GM23338 (cell line): ENCODE measurements at regions not wholly inside any gene's neighbourhood (a gene's known extent, or its start where the extent isn't known, plus 50 kb on each side); places are given as distances from the start of the nearest gene placed in this dataset.

ENCODE experiments used
- ATAC-seq: fragments of 200-7000 bp; cut with Tn5 transposase; 3 replicates; pipeline ENCODE4 v1.9.1; 2020
- DNase-seq: peaks from one replicate; pipeline ENCODE4 v3.0.0-alpha.2; 2015; ENCODE audit warnings: low spot score
- H2AFZ ChIP-seq: fragments of 200-600 bp; sonication (generic); 2 replicates; pipeline ENCODE4 v1.8.0; 2016; ENCODE audit warnings: antibody characterized with exemption, mild to moderate bottlenecking, moderate library complexity
- H3F3A ChIP-seq: fragments of 200-600 bp; sonication (generic); replicated peaks from 2 replicates; pipeline ENCODE4 v1.8.0; 2017; ENCODE audit warnings: antibody characterized with exemption, mixed run types, low read depth
- H3K27ac ChIP-seq: fragments of 200-600 bp; sonication (generic); 2 replicates; pipeline ENCODE4 v1.6.1; 2016; ENCODE audit warnings: low read depth
- H3K27me3 ChIP-seq: fragments of 200-600 bp; sonication (generic); 2 replicates; pipeline ENCODE4 v1.8.0; 2016; ENCODE audit warnings: mild to moderate bottlenecking, mixed run types, moderate library complexity; ENCODE audit not compliant: insufficient read depth
- H3K36me3 ChIP-seq: fragments of 200-600 bp; sonication (generic); 2 replicates; pipeline ENCODE4 v1.8.0; 2016; ENCODE audit warnings: mild to moderate bottlenecking; ENCODE audit not compliant: insufficient read depth
- H3K4me1 ChIP-seq: fragments of 200-600 bp; sonication (generic); 2 replicates; pipeline ENCODE4 v1.8.0; 2016; ENCODE audit warnings: mild to moderate bottlenecking, moderate library complexity; ENCODE audit not compliant: insufficient read depth
- H3K4me2 ChIP-seq: fragments of 200-600 bp; sonication (generic); 2 replicates; pipeline ENCODE4 v1.7.1; 2017; ENCODE audit warnings: mixed run types
- H3K4me3 ChIP-seq: fragments of 200-600 bp; sonication (generic); 2 replicates; pipeline ENCODE4 v1.6.1; 2016; ENCODE audit warnings: mixed run types
- H3K79me2 ChIP-seq: fragments of 200-600 bp; sonication (generic); replicated peaks from 2 replicates; pipeline ENCODE4 v1.8.0; 2017; ENCODE audit warnings: mild to moderate bottlenecking; ENCODE audit not compliant: insufficient read depth
- H3K9me2 ChIP-seq: fragments of 200-600 bp; sonication (generic); 2 replicates; pipeline ENCODE4 v1.8.0; 2017; ENCODE audit not compliant: insufficient read depth
- H4K20me1 ChIP-seq: fragments of 200-600 bp; sonication (generic); replicated peaks from 2 replicates; pipeline ENCODE4 v1.8.0; 2017; ENCODE audit warnings: mild to moderate bottlenecking; ENCODE audit not compliant: insufficient read depth
- H3K27ac Mint-ChIP-seq: 2 replicates; pipeline ENCODE4 v1.8.0; 2020; ENCODE audit warnings: inconsistent platforms, mild to moderate bottlenecking, moderate library complexity, mixed read lengths
- H3K27me3 Mint-ChIP-seq: 3 replicates; pipeline ENCODE4 v1.8.0; 2022; ENCODE audit warnings: low read depth, mild to moderate bottlenecking, moderate library complexity, mixed read lengths, inconsistent platforms; ENCODE audit not compliant: insufficient read depth, poor library complexity
- H3K36me3 Mint-ChIP-seq: 3 replicates; pipeline ENCODE4 v1.8.0; 2021; ENCODE audit warnings: low read depth, mild to moderate bottlenecking, inconsistent platforms, moderate library complexity, mixed read lengths
- H3K4me1 Mint-ChIP-seq: 3 replicates; pipeline ENCODE4 v1.8.0; 2020; ENCODE audit warnings: mild to moderate bottlenecking, inconsistent platforms, mixed read lengths
- H3K4me3 Mint-ChIP-seq: 3 replicates; pipeline ENCODE4 v1.8.0; 2021; ENCODE audit warnings: moderate library complexity, mild to moderate bottlenecking, inconsistent platforms, mixed read lengths
- H3K9me3 Mint-ChIP-seq: 3 replicates; pipeline ENCODE4 v1.8.0; 2020; ENCODE audit warnings: moderate library complexity, mild to moderate bottlenecking, inconsistent platforms, mixed read lengths
- EZH2phosphoT487 ChIP-seq: fragments of 200-600 bp; sonication (generic); IDR thresholded peaks from one replicate; pipeline ENCODE4 v1.8.1; 2018; ENCODE audit warnings: antibody characterized with exemption; ENCODE audit not compliant: unreplicated experiment
- POLR2AphosphoS5 ChIP-seq: IDR thresholded peaks from 2 replicates; pipeline ENCODE4 v1.6.1; 2016; ENCODE audit warnings: antibody characterized with exemption, low read depth
- STAT1 ChIP-seq: IDR thresholded peaks from one replicate; pipeline ENCODE4 v1.6.1; 2016; ENCODE audit warnings: antibody characterized with exemption; ENCODE audit not compliant: unreplicated experiment
- ZNF114 ChIP-seq: fragments of 250-450 bp; sonication (Bioruptor Pico); IDR thresholded peaks from 2 replicates; pipeline ENCODE4 v1.5.0; 2020; ENCODE audit warnings: mild to moderate bottlenecking, moderate library complexity
- ZNF331 ChIP-seq: fragments of 250-450 bp; sonication (Bioruptor Pico); IDR thresholded peaks from 2 replicates; pipeline ENCODE4 v1.5.0; 2020; ENCODE audit warnings: low read depth, mild to moderate bottlenecking, moderate library complexity
- ZNF462 ChIP-seq: fragments of 250-450 bp; sonication (Bioruptor Pico); IDR thresholded peaks from 2 replicates; pipeline ENCODE4 v1.5.0; 2020; ENCODE audit warnings: mild to moderate bottlenecking, moderate library complexity
- TF ChIP-seq, protein P1 (sequence below), 2 experiments: fragments of 200-600 bp in 1 of 2; sonication (generic) in 1 of 2; conservative IDR thresholded peaks; 2 replicates each; pipeline versions ENCODE4 v1.5.1 to v1.6.1; 2016 to 2017; ENCODE audit warnings: antibody characterized with exemption in 2 of 2, low read depth in 2 of 2, mild to moderate bottlenecking in 2 of 2, moderate library complexity in 1 of 2

- H4K20me1 ChIP-seq, result no peaks in the 10 kb centered on the region
- TF ChIP-seq STAT1 (no peak), EZH2phosphoT487 (no peak), ZNF462 (CRISPR knock-in tag) (no peak), ZNF114 (CRISPR knock-in tag) (no peak), POLR2AphosphoS5 (no peak), ZNF331 (CRISPR knock-in tag) (no peak)
- TF ChIP-seq, protein P1, sequence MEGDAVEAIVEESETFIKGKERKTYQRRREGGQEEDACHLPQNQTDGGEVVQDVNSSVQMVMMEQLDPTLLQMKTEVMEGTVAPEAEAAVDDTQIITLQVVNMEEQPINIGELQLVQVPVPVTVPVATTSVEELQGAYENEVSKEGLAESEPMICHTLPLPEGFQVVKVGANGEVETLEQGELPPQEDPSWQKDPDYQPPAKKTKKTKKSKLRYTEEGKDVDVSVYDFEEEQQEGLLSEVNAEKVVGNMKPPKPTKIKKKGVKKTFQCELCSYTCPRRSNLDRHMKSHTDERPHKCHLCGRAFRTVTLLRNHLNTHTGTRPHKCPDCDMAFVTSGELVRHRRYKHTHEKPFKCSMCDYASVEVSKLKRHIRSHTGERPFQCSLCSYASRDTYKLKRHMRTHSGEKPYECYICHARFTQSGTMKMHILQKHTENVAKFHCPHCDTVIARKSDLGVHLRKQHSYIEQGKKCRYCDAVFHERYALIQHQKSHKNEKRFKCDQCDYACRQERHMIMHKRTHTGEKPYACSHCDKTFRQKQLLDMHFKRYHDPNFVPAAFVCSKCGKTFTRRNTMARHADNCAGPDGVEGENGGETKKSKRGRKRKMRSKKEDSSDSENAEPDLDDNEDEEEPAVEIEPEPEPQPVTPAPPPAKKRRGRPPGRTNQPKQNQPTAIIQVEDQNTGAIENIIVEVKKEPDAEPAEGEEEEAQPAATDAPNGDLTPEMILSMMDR (conservative IDR thresholded peaks at IDR 0.05; ENCODE audit: low read depth in 2 of 2), result peak; percentile 38 to 45
- H3F3A ChIP-seq, result no peaks in the 10 kb centered on the region
- Mint-ChIP-seq H3K4me1 (no peaks in the 10 kb centered on the region), H3K4me3 (no peak overlapping the region), H3K36me3 (peaks cover 2% of the 10 kb centered on the region; the same call in 1 of the 3 replicates), H3K27ac (no peak overlapping the region), H3K9me3 (peaks cover 2% of the 10 kb centered on the region; the same call in 2 of the 3 replicates), H3K27me3 (no peaks in the 10 kb centered on the region)
- no peak for ATAC-seq
- no peak overlapping the region for H2AFZ ChIP-seq
- no peaks in the 10 kb centered on the region for H3K27me3 ChIP-seq
- no peaks in the 10 kb centered on the region for H3K36me3 ChIP-seq
- H3K9me2 ChIP-seq, result no peaks in the 10 kb centered on the region
- H3K4me1 ChIP-seq, result no peaks in the 10 kb centered on the region
- H3K4me3 ChIP-seq, result no peak overlapping the region
- no peaks in the 10 kb centered on the region for H3K79me2 ChIP-seq
- DNase-seq, result peak; percentile 6
- H3K4me2 ChIP-seq, result no peak overlapping the region
- no peak overlapping the region for H3K27ac ChIP-seq
These were observed 216.4 kb downstream of the FSIP2 start for GRCh38 chr2:185955050-185955449.
